ENCODE measurements at regions not wholly inside any gene's neighbourhood (a gene's known extent, or its start where the extent isn't known, plus 50 kb on each side); places are given as distances from the start of the nearest gene placed in this dataset.

DNA sequence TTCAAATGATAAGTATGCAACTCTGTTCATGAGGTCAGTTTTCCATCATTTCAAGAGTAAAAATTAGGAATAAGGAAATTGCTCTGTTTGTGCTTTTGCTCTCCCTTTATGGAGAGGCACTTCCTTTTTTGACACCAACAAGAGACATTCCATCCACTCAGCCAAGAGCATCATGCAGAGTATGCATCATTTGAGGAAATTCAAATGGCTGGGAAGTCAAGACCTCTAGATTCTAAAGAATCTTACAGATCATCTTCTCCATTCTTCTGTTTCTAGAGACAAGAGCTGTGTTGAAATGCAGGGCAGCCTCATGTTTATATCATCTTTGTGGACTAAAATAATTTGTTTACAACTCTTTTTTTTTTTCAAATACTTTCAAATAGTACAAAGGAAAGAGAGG, 669.4 kb downstream of the CDH11 start:
- H3K27ac ChIP-seq: no peak overlapping the region
- TF ChIP-seq, protein P1, sequence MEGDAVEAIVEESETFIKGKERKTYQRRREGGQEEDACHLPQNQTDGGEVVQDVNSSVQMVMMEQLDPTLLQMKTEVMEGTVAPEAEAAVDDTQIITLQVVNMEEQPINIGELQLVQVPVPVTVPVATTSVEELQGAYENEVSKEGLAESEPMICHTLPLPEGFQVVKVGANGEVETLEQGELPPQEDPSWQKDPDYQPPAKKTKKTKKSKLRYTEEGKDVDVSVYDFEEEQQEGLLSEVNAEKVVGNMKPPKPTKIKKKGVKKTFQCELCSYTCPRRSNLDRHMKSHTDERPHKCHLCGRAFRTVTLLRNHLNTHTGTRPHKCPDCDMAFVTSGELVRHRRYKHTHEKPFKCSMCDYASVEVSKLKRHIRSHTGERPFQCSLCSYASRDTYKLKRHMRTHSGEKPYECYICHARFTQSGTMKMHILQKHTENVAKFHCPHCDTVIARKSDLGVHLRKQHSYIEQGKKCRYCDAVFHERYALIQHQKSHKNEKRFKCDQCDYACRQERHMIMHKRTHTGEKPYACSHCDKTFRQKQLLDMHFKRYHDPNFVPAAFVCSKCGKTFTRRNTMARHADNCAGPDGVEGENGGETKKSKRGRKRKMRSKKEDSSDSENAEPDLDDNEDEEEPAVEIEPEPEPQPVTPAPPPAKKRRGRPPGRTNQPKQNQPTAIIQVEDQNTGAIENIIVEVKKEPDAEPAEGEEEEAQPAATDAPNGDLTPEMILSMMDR (IDR thresholded peaks at IDR 0.05): no peak
- H3K4me3 ChIP-seq: no peak overlapping the region
- no peak for DNase-seq (ENCODE audit: low spot score)

DNA sequence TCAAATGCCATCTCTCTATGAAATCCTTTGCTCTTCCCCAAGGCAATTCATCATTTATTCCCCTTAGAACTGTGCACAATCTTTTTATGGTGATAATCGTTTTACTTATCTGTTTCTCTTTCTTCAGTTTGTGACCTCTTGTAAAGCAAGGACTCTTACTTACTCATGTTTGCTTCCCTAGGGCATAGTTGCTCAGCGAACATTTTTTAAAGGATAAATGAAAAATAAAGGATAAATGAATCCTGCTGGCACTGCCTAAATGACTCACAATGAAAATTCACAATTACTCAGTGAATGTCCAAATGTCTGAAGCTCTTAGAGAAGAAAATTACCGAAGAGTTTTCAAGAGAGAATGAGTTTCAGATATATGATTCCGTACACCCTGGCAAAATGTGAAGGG, 671.7 kb downstream of the CDH11 start:
- DNase-seq (ENCODE audit: low spot score): no peak
- H3K27ac ChIP-seq: no peak overlapping the region
- TF ChIP-seq, protein P1 (IDR thresholded peaks at IDR 0.05): no peak
- no peak overlapping the region for H3K4me3 ChIP-seq

DNA sequence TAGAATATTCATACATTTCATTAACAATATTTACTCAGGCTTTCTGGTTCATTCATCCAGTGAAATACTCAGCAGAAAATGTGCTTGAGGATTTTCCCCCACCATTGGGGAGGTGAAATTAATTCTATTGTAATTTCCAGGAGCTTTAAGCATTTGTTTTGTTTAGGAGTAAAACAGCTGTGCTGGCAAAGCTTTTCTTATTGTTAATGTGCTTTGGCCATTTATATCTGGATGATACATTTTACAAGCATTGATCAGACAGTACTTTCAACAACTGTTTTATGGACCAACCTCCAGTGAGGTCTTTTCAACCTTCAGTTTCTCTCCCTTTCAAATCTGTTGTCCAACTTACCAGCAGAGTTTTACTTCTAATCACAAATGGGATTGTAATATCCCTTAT, 672.4 kb downstream of the CDH11 start:
- Histone ChIP-seq H3K4me3 (no peak overlapping the region), H3K27ac (no peak overlapping the region)
- TF ChIP-seq, protein P1 (IDR thresholded peaks at IDR 0.05): no peak
- DNase-seq (ENCODE audit: low spot score): no peak

DNA sequence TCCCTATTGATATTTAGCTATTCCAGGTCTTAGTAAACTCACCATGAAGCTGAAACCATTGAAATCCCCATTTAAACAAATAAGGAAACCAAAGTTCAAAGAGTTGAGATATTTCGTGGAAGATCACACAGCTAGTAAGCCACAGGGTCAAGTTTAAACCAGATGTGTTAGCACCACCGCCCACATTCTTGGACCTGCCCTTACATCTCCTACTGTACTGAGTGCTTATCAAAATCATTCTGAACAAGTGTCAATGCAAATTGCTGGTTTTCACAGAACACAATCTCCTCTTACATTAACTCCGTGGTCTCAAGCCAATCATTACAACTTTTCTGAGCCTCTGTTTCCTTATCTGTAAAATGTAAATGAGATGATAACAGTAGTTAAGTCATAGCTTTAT, 676.2 kb downstream of the CDH11 start:
- H3K4me3 ChIP-seq: no peak overlapping the region
- no peak for DNase-seq (ENCODE audit: low spot score)
- H3K27ac ChIP-seq: no peak overlapping the region
- TF ChIP-seq, protein P1 (IDR thresholded peaks at IDR 0.05): no peak

DNA sequence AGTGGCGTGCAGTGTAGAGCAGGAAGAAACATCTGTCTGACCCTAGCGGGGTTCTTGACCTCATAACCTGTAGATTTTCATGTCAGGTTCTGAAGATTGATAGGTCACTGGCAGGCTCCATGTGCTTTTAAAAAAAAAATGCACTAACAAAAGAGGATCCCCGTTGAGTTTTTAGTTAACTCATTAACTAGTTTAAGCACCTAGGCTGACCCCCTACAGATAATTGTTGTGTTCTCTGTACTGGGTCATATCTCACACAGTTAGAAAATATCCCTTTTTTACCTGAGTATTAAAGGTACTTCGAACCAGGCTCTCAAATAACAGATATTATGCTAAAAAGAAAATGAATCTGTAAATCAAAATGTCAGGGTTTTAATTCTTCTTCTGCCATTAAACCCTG, 676.6 kb downstream of the CDH11 start:
- H3K4me3 ChIP-seq: no peak overlapping the region
- TF ChIP-seq, protein P1 (IDR thresholded peaks at IDR 0.05): no peak
- DNase-seq (ENCODE audit: low spot score): no peak
- no peak overlapping the region for H3K27ac ChIP-seq

DNA sequence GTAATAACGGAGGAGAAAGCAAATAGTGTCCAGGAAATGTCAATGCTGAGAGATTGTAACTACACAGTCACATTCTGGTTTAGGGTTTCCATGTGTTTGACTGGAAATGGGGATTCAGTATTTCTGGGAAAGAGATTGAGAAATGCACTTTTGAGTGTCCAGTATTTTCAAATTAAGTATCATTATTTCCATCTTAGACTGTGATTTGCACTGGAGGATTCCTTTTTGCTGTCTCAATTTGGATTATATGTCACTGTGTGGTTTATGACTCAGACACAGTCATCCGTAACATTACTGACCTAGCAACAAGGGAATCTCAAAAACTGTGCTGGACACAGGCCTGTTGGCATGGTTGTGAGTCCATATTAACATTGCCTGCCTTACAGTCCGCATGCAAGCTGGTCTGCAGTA, 681.4 kb downstream of the CDH11 start:
- TF ChIP-seq, protein P1 (IDR thresholded peaks at IDR 0.05): no peak
- Histone ChIP-seq H3K27ac (peak overlapping the region in 1 of 2 donors; percentile 35), H3K4me3 (no peak overlapping the region)
- DNase-seq (ENCODE audit: low spot score): no peak

DNA sequence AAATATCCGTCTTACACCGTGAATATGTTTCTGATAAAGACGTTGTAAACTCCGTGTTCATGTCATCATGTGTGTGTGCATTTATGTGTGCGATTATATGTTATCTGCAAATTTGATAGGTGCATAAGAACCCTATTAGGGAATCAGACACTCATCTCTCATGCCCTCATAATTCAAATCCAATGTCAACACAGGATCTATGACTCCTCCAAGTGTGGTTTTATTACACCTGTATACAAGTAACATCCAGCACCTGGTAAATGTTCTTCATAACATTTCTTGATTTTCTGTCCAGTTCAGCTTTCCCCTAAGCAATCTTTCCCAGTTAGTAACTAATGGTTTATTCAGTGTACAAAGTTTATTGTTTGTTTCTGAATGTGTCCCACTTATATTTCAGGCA, 681.9 kb downstream of the CDH11 start:
- TF ChIP-seq, protein P1 (IDR thresholded peaks at IDR 0.05): no peak
- no peak overlapping the region for H3K4me3 ChIP-seq
- H3K27ac ChIP-seq: peak overlapping the region in 1 of 2 donors; percentile 35
- no peak for DNase-seq (ENCODE audit: low spot score)
